ENCODE measurements at regions not wholly inside any gene's neighbourhood (a gene's known extent, or its start where the extent isn't known, plus 50 kb on each side); places are given as distances from the start of the nearest gene placed in this dataset.

GRCh38 chr3:152780553-152780952 is 54.4 kb upstream of the P2RY1 start:
- no peak for TF ChIP-seq CTCF (IDR thresholded peaks at IDR 0.05)
- no peak for TF ChIP-seq POLR2A (IDR thresholded peaks at IDR 0.05)

Data from uterus (tissue), 2 donors.